Activated CD8-positive, alpha-beta memory T cell treated with anti-CD3 and anti-CD28 coated beads for 48 hours (primary cell): ENCODE measurements at regions not wholly inside any gene's neighbourhood (a gene's known extent, or its start where the extent isn't known, plus 50 kb on each side); places are given as distances from the start of the nearest gene placed in this dataset.

Source experiments
- DNase-seq, 3 experiments: peaks; one replicate each; pipeline ENCODE4 v3.0.0-alpha.2; 2020; ENCODE audit warnings: low read depth in 2 of 3, low spot score in 2 of 3

DNA sequence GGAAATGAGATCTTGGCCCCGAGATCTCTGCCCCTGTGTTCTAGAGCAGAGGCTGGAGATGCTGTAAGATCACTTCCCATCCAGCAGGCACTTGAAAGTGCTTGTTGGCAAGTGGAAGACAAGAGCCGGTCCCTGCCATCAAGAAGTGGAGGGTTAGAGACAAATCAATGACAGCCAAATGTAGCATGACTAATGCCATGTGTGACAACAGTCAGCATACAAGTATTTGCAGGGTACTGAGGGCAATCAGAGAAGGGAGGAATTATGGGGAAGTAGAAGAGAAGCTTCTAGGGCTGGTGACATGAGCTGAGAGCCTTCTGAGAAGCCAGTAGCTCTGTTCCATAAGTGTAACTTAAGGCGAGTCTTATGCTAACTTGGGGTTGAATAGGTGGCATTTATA, 58.6 kb downstream of the TMEM17 start:
- DNase-seq = no peak

GRCh38 chr2:62446491-62446890, 59.5 kb downstream of the TMEM17 start:
- DNase-seq = no peak

DNA sequence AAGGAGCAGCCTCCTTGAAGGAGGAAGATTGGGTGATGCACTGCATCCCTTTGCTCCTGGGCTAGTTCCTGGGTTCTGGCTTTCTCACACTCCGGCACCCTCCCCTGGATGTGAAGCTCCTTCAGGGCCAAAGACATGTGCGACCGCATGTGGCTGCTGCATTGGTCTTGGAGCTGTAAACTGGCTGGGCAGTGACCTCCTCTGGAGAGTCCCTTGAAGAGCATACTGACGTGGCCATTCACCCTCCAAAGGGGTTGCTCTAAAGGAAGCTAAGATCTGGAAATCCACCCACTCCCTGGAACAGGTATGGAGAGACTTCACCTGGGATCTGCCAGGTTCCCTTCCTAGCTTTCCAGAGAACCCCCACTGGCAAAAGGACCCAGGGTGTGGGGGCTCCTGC, 62.1 kb downstream of the TMEM17 start:
- no peak for DNase-seq

- DNase-seq = no peak
Measured at GRCh38 chr2:62443471-62443870, 62.5 kb downstream of the TMEM17 start.

DNA sequence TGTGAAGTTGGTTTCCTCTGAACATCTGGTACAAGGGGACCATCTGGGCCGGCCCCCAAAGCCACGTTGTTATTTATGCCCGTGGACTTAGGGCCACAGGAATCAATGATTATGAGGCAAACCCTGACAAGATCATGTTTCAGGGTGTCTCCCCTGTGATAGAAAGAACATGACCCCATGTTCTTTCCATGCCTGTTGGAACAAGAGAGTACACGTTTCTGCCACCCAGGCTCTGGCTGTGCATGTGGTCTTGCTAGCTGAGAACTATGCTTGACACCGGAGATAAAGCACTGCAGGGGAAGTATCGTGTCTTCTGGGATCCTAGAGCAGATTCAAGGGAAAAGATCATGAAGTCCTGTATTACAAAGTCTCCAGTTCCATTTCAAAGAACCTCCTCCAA, 64.2 kb downstream of the TMEM17 start:
- DNase-seq = no peak

DNA sequence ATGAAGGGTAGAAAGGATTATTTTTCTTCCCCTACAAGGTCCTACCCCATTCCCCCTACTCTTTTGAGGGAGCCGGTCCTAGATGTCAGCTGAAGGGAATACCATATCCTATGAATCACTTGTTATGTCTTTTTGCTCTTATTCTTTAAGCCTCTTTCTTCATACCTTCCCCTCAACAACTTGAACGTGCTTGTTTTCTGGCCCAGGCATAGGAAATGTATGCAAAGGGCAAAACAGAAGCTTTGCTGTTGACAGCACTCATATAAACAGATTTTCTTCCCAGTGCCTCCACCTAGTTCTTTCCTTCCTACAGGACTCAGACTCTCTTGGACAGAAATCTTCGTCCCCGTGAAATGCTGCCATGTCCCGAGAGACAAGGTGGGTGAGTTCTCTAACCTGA, 64.6 kb downstream of the TMEM17 start:
- DNase-seq = no peak

GRCh38 chr2:62440281-62440946, 65.6 kb downstream of the TMEM17 start:
- no peak for DNase-seq

DNA sequence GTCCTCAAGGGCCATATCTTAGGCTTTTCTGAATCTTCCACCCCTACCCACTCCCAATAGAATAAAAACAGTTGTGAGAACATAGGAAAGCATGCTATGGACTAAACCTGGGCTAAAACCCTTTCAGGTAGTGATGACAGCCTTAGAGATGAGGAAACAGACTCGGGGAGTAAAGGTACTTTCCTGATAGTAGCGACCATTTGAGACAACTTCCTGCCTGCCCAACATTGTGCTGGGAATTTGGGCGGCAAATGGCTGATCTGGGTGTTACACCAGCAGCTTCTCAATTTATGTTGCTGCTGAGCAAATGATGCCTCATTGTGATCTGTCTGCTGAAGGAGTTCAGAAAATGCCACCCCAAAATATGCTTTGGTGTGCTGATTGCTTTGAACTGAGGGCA, 66.6 kb downstream of the TMEM17 start:
- no peak for DNase-seq

- no peak for DNase-seq
Measured at GRCh38 chr2:62437785-62438184, 68.2 kb downstream of the TMEM17 start.

DNA sequence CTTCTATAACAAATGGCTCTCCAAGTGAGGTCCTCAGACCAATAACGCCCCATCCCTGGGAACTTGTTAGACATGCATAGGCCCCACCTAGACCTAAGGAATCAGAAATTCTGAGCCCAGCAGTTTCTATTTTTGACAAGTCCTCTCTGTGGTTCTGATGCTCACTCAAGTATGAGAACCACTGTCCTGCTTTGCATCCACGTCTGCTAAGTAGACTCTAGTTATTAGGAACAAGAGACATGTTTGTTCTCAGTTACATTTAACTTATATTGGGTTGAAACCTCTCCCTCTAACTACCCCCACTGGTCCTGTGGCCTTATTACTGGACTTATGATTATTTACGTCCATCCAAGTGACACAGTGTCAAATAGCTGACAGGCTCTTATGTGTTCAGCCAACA, 70.3 kb downstream of the TMEM17 start:
- no peak for DNase-seq

- no peak for DNase-seq
Measured at GRCh38 chr2:62432407-62432806, 73.6 kb downstream of the TMEM17 start.

DNA sequence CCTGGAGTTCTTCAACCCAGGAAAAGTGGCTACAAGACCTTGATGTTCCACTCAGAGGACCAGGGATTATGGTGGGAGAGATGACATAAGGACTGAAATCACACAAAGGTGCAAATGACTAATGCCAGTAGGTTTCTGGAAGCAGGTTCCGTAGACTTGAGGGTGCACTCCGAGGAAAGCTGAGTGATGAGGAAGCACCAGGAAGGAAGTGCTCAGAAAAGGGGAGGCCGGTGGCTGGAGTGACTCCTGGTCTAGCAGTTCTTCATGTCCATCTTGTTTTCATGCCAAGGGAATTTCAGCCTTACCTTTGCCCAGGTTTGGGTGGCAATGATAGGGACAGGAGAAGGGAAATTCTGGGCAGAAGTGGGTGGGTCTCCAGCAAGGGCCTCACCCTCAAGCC, 74.5 kb downstream of the TMEM17 start:
- no peak for DNase-seq

DNA sequence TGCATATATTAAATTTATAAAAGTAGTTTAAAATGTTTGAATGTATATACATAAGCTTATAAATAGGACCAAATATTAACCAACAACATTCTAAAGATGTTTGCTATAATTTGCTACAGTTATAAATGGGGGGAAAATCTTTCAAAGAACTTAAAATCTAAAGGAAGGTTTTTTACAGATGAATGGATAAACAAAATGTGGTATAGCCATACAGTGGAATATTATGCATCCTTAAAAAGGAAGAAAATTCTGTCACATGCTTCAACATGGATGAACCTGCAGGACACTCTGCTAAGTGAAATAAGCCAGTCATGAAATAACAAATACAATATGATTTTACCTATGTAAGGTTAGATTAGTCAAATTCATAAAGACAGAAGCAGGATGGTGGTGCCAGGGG, 75.8 kb downstream of the TMEM17 start:
- no peak for DNase-seq

DNA sequence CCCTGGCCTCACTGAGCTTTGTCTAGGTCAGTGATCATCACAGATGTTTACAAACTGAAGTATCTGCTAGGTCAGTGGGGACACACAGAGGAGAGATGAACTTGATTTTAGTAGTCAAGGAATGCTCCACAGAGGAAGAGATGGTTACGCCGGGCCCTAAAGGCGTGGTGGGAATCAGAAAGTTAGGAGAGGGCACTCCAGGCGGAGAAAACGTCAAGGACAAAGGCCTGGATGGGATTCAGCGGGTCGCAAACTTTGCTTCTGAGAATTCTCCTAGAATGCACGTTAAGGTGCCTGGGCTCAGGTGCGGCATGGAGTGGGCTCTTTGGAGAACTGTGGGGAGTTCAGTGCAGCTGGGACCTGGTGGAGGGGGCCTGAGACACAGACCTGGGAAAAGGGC, 78.8 kb downstream of the TMEM17 start:
- no peak for DNase-seq

- DNase-seq = no peak
Measured at GRCh38 chr2:62426154-62426912, 79.7 kb downstream of the TMEM17 start.

DNA sequence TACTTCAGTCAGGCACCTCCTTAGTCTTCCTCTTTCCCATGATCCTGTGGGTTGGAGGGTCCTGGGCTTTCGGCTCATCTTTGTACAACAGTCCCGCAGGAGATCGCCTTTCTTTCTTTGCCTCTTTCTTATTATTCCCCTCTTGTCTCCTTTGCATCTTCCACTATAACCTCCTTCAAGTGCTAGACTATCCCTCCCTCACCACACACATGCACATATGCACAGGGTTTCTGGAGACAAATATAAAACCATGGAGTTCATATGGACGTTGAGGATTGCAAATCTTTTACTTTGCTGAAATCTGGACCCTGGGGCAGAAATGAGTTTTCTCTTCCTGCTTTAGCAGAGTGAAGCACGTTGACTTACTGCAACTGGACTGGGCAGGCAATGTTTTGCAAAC, 80.3 kb downstream of the TMEM17 start:
- DNase-seq = no peak

DNA sequence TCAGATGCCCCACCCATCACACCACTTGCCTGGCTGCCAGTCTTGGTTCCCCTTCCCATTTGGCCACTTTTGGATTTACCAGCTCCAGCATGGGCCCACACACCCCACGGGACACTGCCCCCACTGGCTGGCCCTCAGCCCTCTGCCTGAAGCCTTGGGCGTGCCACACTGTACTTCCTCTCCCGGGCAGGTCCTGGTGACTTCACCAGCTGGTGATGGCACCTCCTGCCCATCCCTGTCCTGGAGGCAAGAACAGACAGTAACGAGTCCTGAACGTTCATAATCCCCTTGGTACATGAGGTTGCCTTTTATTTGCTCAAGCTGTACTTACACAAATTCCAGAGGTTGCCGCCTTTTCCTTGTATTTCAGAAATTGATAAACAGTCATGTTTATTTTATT, 81.1 kb downstream of the TMEM17 start:
- no peak for DNase-seq

DNA sequence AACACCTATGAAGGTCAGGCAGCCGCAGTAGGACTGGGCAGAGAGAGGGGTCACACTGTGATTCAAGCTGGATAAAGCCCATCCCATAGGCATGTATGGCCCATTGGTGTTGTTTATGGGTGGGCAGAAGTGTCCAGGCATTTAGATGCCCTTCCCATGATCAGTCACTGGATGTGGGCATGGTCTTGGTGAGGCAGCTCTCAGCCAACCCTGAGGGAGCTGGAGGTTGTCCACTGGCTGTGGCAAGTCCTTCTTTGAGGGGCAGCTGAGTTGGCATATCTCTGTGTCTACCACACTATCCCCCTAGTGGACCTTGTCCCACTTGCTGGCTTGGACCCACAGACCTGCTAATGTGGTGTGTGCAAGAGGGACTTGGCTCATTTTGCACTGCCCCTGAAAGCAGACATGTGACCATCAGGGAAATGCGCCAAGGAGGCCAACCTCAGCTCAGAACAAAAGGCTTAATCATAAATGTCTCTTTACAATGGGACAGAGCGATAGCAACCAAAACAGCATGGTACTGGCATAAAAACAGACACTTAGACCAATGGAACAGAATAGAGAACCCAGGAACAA, 82.0 kb downstream of the TMEM17 start:
- DNase-seq = no peak

GRCh38 chr2:62423235-62423634, 82.8 kb downstream of the TMEM17 start:
- DNase-seq = no peak

DNA sequence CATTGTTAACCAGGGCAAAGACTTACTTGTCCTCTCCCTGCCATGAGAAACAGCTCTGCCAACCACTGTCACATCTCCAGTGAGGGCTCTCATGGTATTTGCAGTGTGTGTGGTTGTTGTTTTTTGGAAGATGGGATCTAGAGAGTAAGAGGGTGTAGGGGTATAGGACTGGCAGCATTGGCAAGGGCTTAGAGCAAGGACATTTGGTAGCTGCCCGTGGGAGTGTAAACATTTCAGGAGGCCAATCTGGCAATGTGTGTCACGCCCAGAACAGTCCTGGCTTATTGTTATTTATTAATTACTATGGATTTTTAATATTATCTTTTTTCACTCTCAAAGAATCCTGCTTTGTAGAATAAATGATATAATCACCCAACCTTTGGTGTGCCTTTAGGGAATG, 90.5 kb downstream of the TMEM17 start:
- DNase-seq = no peak

DNA sequence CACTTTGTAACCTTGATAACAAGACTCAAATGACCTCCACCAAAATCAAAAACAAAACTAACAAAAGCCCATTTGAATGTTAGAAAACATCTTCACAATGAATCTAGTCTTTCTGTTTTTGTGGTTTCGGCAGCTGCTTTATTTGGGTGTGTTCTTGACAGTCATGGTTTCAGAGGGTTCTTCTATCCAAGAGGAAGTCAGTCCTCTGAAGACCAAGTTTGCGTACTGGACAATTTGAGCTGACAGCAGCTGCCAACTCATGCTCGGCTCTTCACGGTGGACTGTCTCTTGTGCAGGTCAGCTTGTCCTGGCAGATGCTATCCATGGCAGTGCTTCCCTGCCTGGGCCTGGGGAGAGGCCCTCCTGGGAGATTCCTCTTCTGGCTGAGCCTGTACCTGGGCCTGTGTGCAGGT, 91.0 kb downstream of the TMEM17 start:
- no peak for DNase-seq

GRCh38 chr2:62413116-62413663, 92.8 kb downstream of the TMEM17 start:
- no peak for DNase-seq
